Esophagus squamous epithelium (tissue), 5 donors: ENCODE measurements at regions not wholly inside any gene's neighbourhood (a gene's known extent, or its start where the extent isn't known, plus 50 kb on each side); places are given as distances from the start of the nearest gene placed in this dataset.

ENCODE experiments used
- DNase-seq: peaks from one replicate; lab custom pipeline; 2025; lab: John Stamatoyannopoulos, UW
- H3K27ac ChIP-seq, 4 donors: fragments of 200-600 bp; sonication (generic); one replicate each; pipeline ENCODE4 v1.5.1; 2016 to 2019; ENCODE audit warnings: mild to moderate bottlenecking in 1 of 4
- H3K27me3 ChIP-seq, 4 donors: fragments of 200-600 bp; sonication (generic); 1 replicate in 3 of 4; 2 replicates in 1 of 4; pipeline versions ENCODE4 v1.5.1 to v1.6.0; 2017 to 2021; ENCODE audit warnings: antibody characterized with exemption in 1 of 4
- H3K36me3 ChIP-seq, 3 donors: fragments of 200-600 bp; sonication (generic); one replicate each; pipeline ENCODE4 v1.5.1; 2016 to 2019
- H3K4me1 ChIP-seq, 3 donors: fragments of 200-600 bp; sonication (generic); one replicate each; pipeline ENCODE4 v1.5.1; 2017 to 2019
- H3K4me3 ChIP-seq, 4 donors: fragments of 200-600 bp; sonication (generic); 1 replicate in 3 of 4; 2 replicates in 1 of 4; pipeline ENCODE4 v1.5.1; 2016 to 2019; ENCODE audit warnings: mild to moderate bottlenecking in 2 of 4, moderate library complexity in 1 of 4
- H3K9me3 ChIP-seq, 3 donors: fragments of 200-600 bp; sonication (generic); one replicate each; pipeline ENCODE4 v1.5.1; 2016 to 2019
- POLR2A ChIP-seq, 4 donors: fragments of 450-650 bp; IDR thresholded peaks; one replicate each; pipeline ENCODE4 v1.6.1; 2017; ENCODE audit warnings: antibody characterized with exemption in 4 of 4, mild to moderate bottlenecking in 4 of 4, moderate library complexity in 3 of 4
- WGBS, 2 donors: methylation state at CpG; one replicate each; pipeline ENCODE4 v1.1.5; 2018; 5-methylcytosine and 5-hydroxymethylcytosine counted together
- intact Hi-C: fragments of 100-400 bp; cut with DNase I; formaldehyde crosslinking; loops from one replicate; pipeline ENCODE4 v1.15.0; 2022
- TF ChIP-seq, protein P1 (sequence below), 6 experiments: fragments of 450-650 bp in 4 of 6; fragments of 200-600 bp in 2 of 6; sonication (generic) in 2 of 6; IDR thresholded peaks; one replicate each; pipeline ENCODE4 v1.5.1; 2016 to 2019; ENCODE audit warnings: antibody characterized with exemption in 6 of 6, mild to moderate bottlenecking in 4 of 6, moderate library complexity in 4 of 6
- donor health status: DM: yes; HTN: yes; CAD: no.

DNA sequence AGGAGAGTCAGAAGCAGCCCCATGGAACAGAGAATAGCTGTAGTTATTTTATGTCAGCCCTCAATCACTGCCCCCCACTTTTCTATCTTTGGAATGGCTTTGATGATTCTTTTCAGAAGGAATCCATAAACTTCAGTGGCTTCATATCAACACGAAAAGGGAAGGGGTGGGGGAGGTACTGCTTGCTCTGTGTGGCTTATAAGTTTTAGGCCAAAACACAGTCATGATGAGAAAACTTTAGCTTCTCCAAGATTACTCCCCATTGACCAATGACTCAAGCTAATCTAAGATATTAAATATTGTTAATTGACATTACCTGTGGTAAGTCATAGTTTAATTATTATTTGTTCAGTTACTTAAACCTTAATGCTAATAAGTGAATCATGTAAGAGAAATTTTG lies 669.6 kb upstream of the FAM241A start:
- WGBS, 2 donors, result 8 to 25% methylated on average over 1 of the region's 1 CpG
- H3K4me3 ChIP-seq, result no peak overlapping the region
- no peaks in the 10 kb centered on the region for H3K9me3 ChIP-seq
- H3K4me1 ChIP-seq, result no peaks in the 10 kb centered on the region
- TF ChIP-seq POLR2A (IDR thresholded peaks at IDR 0.05), result no peak
- TF ChIP-seq, protein P1, sequence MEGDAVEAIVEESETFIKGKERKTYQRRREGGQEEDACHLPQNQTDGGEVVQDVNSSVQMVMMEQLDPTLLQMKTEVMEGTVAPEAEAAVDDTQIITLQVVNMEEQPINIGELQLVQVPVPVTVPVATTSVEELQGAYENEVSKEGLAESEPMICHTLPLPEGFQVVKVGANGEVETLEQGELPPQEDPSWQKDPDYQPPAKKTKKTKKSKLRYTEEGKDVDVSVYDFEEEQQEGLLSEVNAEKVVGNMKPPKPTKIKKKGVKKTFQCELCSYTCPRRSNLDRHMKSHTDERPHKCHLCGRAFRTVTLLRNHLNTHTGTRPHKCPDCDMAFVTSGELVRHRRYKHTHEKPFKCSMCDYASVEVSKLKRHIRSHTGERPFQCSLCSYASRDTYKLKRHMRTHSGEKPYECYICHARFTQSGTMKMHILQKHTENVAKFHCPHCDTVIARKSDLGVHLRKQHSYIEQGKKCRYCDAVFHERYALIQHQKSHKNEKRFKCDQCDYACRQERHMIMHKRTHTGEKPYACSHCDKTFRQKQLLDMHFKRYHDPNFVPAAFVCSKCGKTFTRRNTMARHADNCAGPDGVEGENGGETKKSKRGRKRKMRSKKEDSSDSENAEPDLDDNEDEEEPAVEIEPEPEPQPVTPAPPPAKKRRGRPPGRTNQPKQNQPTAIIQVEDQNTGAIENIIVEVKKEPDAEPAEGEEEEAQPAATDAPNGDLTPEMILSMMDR (IDR thresholded peaks at IDR 0.05), result no peak
- no peak for DNase-seq
- H3K27ac ChIP-seq, result no peak overlapping the region
- intact Hi-C loops, result no loop called here
- no peaks in the 10 kb centered on the region for H3K27me3 ChIP-seq
- no peaks in the 10 kb centered on the region for H3K36me3 ChIP-seq

DNA sequence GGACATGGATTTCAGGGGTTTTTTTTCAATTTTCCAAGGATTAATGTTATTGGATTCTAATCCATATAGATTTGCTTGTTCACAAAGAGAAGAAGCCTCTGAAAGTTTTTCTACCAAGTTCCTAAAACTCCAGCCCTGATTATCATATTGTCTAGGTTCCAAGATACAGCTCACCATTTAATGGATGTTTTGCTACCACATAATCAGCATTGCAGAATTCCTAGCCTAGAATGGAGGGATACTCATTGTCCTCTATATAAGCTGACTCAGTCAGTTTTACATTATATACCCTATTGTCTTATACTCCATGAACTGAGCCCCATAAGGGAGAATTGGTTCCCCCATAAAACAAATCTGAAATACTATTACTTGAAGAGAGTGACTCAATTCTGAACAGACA lies 664.7 kb upstream of the FAM241A start:
- TF ChIP-seq POLR2A (IDR thresholded peaks at IDR 0.05), result no peak
- DNase-seq, result no peak
- no peaks in the 10 kb centered on the region for H3K27me3 ChIP-seq
- intact Hi-C loops, result no loop called here
- no peak overlapping the region for H3K4me3 ChIP-seq
- H3K27ac ChIP-seq, result no peak overlapping the region
- H3K4me1 ChIP-seq, result no peaks in the 10 kb centered on the region
- no peaks in the 10 kb centered on the region for H3K9me3 ChIP-seq
- no peaks in the 10 kb centered on the region for H3K36me3 ChIP-seq

DNA sequence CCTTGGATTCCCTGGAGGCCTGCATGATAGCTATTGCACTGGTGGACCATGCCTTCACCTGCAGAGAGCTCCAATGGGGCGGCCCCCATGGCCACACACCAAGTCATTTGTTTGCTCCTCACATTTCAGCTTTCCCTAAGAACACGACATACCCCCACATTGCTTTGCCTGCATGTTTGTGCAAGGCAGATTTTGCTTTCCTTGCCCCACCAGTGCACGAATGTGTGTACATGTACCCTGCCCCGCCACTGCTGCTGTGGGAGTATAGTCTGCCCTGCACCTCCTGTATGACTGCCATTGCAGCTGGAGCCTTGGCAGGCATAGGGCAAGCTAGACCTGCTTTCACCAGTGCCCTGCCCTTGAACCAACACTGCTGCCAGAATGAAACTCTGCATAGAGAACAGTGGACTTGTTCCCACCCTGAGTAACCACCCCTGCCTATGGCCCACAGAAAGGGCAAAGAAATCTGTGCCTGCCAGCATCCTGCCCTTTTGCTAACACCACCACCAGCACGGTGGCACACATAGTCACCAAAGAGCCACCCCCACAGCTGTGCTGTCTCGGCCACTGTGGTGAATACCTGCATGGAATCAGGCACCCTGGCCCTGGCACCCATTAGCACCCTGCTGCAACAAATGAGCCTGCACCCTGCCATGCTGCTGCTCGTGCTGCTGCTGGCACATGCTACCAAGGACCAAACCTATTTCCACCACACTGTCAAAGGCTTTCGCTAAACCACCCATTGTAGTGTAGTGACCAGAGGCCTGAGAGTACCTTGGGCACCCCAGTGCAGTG lies 661.7 kb upstream of the FAM241A start:
- TF ChIP-seq, protein P1 (IDR thresholded peaks at IDR 0.05), result no peak
- TF ChIP-seq POLR2A (IDR thresholded peaks at IDR 0.05), result no peak
- H3K27ac ChIP-seq, result no peak overlapping the region
- intact Hi-C loops, result no loop called here
- no peaks in the 10 kb centered on the region for H3K4me1 ChIP-seq
- 71 to 83% methylated on average over 2 to 4 of the region's 8 CpGs for WGBS, 2 donors
- no peaks in the 10 kb centered on the region for H3K27me3 ChIP-seq
- H3K9me3 ChIP-seq, result no peaks in the 10 kb centered on the region
- no peak for DNase-seq
- no peaks in the 10 kb centered on the region for H3K36me3 ChIP-seq
- no peak overlapping the region for H3K4me3 ChIP-seq

DNA sequence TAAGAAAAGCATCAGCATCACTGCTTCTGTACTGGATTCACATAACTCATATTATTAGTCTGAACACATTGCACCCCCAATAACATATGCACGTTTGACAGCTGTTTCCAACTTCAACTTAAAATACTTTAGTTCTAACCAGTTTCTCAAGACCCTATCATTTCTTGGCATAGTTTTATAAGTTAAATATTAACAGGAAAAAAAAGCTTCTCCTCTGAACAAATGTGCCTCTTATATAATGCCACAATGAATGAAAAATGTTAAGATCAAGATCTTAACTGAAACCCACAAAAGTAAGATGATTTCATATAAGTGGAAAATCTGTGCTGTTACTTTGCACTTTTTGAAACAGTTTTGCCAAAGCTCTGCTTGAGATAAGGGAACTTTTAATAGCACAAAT lies 652.8 kb upstream of the FAM241A start:
- Histone ChIP-seq H3K27ac (no peak overlapping the region), H3K36me3 (no peaks in the 10 kb centered on the region), H3K4me3 (no peak overlapping the region), H3K4me1 (no peaks in the 10 kb centered on the region), H3K9me3 (no peaks in the 10 kb centered on the region), H3K27me3 (no peaks in the 10 kb centered on the region)
- intact Hi-C loops, result no loop called here
- WGBS, 2 donors, result 20 to 23% methylated on average over 1 of the region's 1 CpG
- no peak for DNase-seq
- TF ChIP-seq, protein P1 (IDR thresholded peaks at IDR 0.05), result no peak
- TF ChIP-seq POLR2A (IDR thresholded peaks at IDR 0.05), result no peak

DNA sequence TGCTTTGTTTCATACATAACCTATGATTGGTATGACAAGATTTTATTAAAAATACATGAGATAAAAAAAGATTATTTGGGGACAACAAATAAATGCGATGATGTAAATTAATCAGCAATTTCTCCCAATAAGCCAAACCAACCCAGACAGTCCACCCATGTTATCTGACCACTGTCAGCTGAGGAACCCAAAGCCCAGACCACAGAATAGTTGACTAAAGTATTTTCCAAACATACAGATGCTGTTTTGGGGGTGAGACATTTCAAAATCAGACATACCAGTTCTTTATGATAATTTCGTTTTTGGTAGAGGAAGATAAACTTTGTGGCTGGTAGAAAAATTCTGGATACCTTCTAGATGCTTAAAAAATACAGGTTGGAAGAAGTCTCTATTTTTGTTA lies 650.8 kb upstream of the FAM241A start:
- no peaks in the 10 kb centered on the region for H3K36me3 ChIP-seq
- TF ChIP-seq, protein P1 (IDR thresholded peaks at IDR 0.05), result no peak
- 62 to 71% methylated on average over 2 of the region's 2 CpGs for WGBS, 2 donors
- H3K27me3 ChIP-seq, result no peaks in the 10 kb centered on the region
- H3K4me1 ChIP-seq, result no peaks in the 10 kb centered on the region
- no peak overlapping the region for H3K27ac ChIP-seq
- intact Hi-C loops, result no loop called here
- no peak overlapping the region for H3K4me3 ChIP-seq
- no peaks in the 10 kb centered on the region for H3K9me3 ChIP-seq
- DNase-seq, result no peak
